H1 (cell line): ENCODE measurements at regions not wholly inside any gene's neighbourhood (a gene's known extent, or its start where the extent isn't known, plus 50 kb on each side); places are given as distances from the start of the nearest gene placed in this dataset.

ENCODE experiments used
- BRCA1 ChIP-seq: IDR thresholded peaks from 2 replicates; pipeline ENCODE4 v1.6.1; 2012; ENCODE audit warnings: low read depth, low read length, improper control_type of control experiment
- MAFK ChIP-seq: IDR thresholded peaks from 2 replicates; pipeline ENCODE4 v1.6.1; 2012; ENCODE audit warnings: low read depth, mild to moderate bottlenecking, improper control_type of control experiment, low read length
- PHF8 ChIP-seq: fragments of 200-600 bp; sonication (generic); conservative IDR thresholded peaks from 2 replicates; pipeline ENCODE4 v1.7.1; 2012; ENCODE audit warnings: low read depth, mild to moderate bottlenecking, inconsistent platforms, low read length, moderate library complexity
- SAP30 ChIP-seq: fragments of 300-600 bp; sonication (generic); IDR thresholded peaks from 2 replicates; pipeline ENCODE4 v1.7.1; 2012; ENCODE audit warnings: low read length, moderate library complexity, mild to moderate bottlenecking, inconsistent platforms; ENCODE audit not compliant: insufficient read depth, insufficient replicate concordance

GRCh38 chr2:66633631-66634030, 198.7 kb downstream of the MEIS1 start (continued):
- TF ChIP-seq SAP30 (no peak), BRCA1 (no peak), MAFK (no peak), PHF8 (no peak)
